ENCODE measurements at regions not wholly inside any gene's neighbourhood (a gene's known extent, or its start where the extent isn't known, plus 50 kb on each side); places are given as distances from the start of the nearest gene placed in this dataset.

DNA sequence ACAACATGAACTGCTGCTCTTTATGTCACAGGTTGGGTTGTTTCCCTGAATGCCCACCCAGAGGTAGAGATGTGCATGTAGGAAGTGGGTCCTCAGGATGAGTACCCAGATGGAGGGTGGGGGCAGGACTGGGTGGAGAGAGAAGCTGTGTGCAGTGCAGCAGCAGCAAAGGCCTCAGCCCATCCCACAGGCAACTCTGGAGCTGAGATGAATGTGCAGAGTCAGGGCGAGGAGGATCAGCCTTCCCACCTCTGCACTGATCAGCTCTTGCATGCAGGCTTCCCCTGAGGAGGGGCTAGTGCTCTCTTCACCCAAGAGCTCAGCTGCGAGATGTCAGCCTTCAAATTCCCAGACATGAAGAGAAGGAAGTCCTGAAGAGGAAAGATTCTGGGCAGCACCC lies 326.2 kb upstream of the RAB6C start:
- TF ChIP-seq, protein P1, sequence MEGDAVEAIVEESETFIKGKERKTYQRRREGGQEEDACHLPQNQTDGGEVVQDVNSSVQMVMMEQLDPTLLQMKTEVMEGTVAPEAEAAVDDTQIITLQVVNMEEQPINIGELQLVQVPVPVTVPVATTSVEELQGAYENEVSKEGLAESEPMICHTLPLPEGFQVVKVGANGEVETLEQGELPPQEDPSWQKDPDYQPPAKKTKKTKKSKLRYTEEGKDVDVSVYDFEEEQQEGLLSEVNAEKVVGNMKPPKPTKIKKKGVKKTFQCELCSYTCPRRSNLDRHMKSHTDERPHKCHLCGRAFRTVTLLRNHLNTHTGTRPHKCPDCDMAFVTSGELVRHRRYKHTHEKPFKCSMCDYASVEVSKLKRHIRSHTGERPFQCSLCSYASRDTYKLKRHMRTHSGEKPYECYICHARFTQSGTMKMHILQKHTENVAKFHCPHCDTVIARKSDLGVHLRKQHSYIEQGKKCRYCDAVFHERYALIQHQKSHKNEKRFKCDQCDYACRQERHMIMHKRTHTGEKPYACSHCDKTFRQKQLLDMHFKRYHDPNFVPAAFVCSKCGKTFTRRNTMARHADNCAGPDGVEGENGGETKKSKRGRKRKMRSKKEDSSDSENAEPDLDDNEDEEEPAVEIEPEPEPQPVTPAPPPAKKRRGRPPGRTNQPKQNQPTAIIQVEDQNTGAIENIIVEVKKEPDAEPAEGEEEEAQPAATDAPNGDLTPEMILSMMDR (IDR thresholded peaks at IDR 0.05; ENCODE audit: insufficient read depth, low read length, poor library complexity, severe bottlenecking): no peak
- no peak for TF ChIP-seq EZH2phosphoT487 (conservative IDR thresholded peaks at IDR 0.05; ENCODE audit: low read length)
